8988T (cell line): ENCODE measurements at regions not wholly inside any gene's neighbourhood (a gene's known extent, or its start where the extent isn't known, plus 50 kb on each side); places are given as distances from the start of the nearest gene placed in this dataset.

ENCODE experiments used
- DNase-seq: peaks from one replicate; pipeline ENCODE4 v3.0.0; 2011

DNA sequence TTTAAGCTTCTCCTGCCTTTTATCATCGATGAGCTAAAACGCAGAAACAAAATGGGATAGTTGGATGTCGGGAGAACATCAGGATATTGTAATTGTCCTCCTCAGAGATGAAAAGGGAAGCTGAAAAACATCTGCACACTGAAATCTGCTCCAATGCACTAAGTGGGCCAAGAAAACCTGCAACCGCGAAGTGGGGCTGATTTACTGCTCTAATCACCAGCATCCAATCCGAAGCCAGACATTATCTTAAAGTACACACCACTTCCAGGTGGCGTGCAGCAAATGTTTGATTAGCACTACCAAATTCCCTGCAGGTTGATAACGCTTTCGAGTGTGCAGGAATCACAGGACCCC, 230.3 kb upstream of the SLC14A2 start:
- no peak for DNase-seq

DNA sequence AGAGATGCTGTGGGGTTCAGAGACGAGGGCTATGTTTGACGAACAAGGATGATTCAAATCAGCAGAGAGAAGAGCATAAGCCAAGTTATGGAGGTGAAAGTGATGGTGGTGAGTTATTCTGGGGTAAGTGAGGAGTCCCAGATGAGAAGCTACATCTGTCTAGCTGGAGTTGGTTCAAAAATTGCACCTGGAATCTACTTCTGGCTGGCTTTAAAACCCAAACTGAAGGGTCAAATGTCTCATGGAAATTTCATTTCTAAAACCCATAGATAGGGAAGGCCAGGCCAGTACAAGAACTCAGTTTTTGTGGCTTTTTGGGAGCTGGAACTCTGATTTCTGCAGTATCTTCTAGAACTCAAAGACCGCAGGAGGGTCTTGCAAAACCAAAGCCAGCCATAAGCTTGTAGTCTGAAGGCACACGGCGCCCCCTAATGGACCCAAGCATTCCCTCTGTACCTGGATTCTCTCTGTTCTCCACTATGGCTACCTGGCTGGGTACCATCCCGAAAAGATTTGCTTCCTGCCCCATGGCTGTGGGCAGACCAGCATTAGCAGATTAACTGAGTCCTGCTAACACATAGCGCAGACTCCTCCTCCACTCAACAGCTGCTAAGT, 229.1 kb upstream of the SLC14A2 start:
- DNase-seq = no peak

DNA sequence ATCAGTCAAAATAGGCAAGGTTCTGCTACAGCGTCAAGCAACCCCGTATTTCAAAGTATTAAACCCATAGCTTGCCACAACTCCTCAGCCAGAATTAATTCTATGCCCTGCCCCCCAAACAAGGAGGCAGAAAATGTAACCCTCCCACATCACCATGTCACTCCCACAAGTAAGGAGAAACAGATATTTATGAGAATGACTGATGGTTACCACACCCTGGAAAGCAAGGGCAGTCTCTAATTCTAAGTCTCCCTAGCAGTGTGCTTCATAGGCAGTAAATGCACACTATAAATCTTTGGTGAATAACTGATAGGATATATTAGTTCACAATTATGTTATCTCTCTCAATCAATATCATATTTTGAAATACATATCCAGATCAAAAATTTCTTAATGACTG, 228.0 kb upstream of the SLC14A2 start:
- DNase-seq = no peak

DNA sequence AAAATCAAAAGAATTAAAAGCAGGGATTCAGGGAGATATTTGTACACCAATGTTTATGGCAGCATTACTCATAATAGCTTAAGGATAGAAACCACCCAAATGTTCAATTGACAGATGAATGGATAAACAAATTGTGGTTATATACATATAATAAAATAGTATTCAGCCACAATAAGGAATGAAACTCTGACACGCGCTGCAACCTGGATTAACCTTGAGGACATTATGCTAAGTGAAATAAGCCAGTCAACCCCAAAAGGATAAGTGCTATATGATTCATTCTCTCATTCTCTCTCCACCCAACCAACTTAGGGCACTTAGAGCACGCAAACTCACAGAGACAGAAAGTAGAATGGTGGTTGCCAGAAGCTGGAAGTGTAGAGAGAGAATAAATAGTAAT, 216.8 kb upstream of the SLC14A2 start:
- no peak for DNase-seq

GRCh38 chr18:45399146-45399545, 216.1 kb upstream of the SLC14A2 start:
- DNase-seq = no peak

DNA sequence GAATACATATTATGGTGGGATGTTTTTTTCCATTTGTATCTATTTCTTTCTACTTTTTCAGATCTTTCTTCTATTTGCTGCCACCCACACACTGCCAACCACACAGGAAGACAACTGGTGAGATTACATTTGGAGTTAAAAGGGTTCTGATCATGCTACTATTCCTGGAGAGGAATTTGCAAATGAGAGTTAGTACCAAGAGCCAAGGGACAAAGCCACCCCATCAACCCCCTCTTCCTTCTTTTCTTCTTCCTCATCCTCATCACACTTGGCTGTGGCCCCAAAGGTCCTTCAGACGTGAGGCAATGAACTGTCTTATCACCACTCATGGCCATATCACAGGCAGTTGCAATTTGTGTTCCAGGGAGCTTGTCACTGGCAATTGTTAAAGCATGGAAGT, 215.6 kb upstream of the SLC14A2 start:
- DNase-seq = no peak

DNA sequence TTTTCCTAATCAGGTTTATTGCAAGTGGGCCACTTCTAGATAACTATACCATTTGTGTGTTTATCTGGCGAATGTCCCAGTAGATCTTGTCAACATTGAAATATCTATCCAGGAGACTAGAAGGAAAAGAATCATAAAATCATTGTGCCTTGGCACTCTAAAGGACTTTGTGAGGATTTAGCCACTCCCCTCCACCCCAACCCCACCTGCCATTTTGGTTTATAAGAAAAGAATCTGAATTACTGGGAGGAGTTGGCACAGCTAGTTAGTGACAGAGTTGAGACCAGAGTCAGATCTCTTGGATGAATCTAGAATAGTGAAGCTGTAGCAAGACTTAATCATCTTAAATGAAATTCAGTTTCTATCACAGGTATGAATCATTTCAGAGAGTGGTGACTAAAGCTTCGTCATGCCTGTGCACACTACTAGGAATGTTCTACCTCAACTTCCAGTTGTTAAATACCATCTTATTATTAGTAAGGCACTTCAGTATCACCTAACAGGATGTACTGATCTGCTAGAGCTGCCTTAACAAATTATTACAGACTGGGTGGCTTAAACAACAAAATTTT, 212.7 kb upstream of the SLC14A2 start:
- DNase-seq = no peak

DNA sequence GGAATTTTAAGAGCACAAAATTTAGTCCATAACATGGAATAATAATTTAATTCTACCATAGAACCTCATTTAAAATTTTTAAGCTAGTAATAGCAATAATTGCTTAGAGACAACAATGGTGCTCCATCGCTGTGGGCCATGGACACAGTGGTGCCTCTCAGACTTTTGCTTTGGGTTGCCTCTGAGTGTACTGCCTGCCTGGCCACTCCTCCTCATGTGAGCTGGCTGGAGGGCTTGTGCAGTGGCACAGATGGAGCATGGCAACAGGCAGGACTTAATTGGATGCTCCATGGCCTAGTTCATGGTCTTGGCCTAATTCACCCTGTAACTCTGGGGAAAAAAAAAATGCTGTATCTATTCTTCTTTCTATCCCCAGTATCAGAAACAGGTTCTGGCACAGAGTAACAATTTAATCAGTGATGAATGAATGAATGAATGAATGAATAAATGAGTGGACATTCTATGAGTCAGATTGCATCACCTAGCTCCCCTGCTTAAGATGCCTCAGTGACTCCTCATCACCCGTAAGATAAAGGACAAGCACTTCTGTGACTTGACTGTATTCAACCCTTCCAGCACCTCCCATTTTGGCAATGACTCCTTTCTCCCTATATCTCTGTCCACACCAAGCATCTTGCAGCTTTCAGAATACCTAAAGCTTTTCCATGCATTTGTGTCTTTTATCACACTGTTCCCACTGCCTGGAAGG, 211.8 kb upstream of the SLC14A2 start:
- DNase-seq = no peak

DNA sequence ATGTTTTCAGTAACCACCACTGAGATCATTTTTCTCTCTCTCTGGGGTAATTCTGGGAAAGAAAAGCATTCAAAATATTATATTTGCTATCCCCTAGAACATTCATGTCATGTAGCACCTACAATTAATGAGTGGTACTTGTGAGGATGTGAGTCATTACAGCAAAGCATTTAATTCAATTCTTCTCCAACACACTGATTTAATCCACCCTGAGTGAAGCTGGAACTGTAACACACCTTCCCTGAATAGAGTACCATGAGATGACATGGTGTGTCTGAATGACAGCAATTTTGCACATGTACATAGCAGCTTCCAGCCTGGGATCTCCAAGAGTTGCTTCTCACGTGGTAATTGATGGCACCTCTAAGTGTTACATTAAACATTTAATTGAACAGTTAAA, 207.1 kb upstream of the SLC14A2 start:
- no peak for DNase-seq

GRCh38 chr18:45409971-45410370, 205.3 kb upstream of the SLC14A2 start:
- no peak for DNase-seq

DNA sequence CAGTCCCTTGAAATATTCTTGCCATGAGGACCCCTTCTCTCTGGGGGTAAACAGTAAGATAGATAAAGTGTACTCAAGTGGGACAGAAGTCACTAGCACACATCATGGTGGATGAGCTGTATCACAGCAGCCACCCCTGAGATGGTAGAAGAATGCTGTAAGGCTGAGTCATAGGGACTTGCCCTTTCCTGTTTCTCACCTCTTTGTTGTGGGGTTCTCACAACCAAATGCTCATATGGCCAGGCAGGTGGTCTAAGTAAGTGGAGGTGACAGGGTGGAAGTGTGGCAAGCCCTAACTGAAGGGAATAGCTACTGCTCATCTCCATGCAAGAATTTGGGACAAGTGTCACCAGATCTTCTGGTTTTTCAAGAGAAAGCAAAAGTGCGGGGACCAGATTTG, 202.7 kb upstream of the SLC14A2 start:
- no peak for DNase-seq

DNA sequence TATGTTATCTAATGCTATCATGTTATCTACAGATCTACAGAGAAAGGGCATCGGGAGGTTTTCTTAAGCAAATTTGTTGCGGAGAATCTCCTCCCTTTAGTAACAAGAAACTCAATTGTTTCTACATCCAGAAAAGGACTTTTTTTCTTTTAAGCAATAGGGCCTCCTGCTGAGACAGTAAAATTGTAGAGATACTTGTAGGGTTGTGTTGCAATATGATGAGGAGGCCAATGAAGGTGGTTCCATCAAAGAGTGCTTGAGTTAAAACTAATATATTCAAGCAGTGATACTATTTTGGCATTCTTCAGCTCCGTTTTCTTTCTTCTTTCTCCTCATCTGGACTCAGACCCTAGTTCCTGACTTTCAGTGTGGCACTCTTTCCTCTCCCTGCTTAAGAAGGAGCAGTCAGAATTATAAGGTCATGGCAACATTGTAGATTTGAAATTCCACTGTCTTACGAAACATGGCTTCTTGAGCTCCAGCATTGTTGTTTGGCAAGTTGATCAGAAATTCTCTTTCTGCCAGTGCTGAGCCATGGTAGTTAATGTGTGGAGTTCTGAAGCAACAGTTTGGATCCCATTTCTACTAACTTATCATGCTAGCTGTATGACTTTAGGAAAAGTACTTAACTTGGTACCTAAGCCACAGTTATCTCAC, 202.0 kb upstream of the SLC14A2 start:
- no peak for DNase-seq

GRCh38 chr18:45415614-45416013, 199.7 kb upstream of the SLC14A2 start:
- no peak for DNase-seq

GRCh38 chr18:45416168-45416567, 199.1 kb upstream of the SLC14A2 start:
- DNase-seq = no peak

DNA sequence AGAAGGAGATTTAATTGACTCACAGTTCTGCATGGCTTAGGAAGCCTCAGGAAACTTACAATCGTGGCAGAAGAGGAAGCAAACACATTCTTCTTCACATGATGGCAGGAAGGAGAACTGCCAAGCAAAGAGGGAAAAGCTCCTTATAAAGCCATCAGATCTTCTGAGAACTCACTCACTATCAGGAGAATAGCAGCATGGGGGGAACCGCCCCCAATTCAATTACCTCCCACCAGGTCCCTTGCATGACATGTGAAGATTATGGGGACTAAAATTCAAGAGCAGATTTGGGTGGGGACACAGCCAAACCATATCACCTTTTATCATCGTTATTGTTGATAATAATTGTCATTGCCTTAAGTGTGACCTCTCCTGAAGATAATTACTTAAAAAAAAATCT, 197.9 kb upstream of the SLC14A2 start:
- DNase-seq = no peak

GRCh38 chr18:45423659-45424058, 191.6 kb upstream of the SLC14A2 start:
- DNase-seq = no peak

GRCh38 chr18:45430041-45430440, 185.2 kb upstream of the SLC14A2 start:
- DNase-seq = no peak

DNA sequence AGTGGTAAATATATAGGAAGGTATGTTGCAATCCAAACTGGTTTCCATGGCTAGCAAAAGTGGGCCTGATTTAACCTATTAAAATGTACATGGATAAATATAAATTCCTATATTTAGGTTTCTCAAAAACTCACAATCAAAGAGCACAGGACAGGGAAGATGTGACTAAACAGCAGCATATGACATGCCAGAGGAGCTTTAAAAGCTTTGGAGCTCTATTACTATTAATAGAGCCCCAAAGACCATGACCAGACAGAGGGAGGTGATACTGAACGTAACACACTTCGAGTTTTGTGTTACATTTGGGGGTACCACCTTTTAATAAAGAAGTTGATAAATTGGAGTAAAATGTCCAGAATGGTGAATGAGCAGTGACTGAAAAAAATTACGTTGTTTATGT, 179.5 kb upstream of the SLC14A2 start:
- DNase-seq = no peak

- no peak for DNase-seq
These were observed 177.9 kb upstream of the SLC14A2 start for GRCh38 chr18:45437366-45437765.

GRCh38 chr18:45439851-45440645, 175.2 kb upstream of the SLC14A2 start:
- DNase-seq = no peak

DNA sequence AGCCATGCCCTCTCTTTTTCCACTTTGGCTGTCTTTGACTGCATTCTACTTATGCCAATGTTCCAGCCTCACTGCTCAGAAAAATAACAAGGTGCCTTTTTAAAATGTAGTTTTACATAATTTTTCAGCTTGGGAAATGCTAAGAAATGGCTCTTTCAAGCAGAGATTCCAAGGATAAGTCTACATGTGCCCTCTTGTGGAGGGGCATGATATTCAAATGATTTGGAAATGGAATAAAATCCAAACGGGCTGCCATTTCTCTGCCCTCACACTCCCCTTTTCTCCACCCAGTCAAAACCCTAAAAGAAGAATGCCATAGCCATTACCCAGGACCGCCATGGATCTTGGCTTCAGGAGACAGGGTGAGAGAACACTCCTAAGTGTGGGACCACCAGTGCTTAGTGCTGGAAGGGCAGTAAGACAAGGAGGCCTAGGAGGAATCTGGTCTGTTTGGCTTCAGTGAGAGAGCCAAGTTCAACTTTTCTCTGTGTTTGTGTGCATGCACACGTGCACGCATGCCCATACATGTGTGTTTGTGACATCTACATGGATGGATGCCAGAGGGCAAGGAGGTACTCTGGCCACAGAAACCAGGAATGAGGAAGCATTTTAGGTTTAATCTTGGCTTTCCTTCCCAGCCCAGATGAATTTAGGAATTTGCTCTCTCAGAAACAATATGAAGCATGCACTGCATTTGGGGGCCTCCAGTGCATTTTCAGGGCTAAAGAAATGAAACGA, 174.0 kb upstream of the SLC14A2 start:
- no peak for DNase-seq

GRCh38 chr18:45444040-45444439, 171.2 kb upstream of the SLC14A2 start:
- no peak for DNase-seq
